BLaER1 (cell line): ENCODE measurements at regions not wholly inside any gene's neighbourhood (a gene's known extent, or its start where the extent isn't known, plus 50 kb on each side); places are given as distances from the start of the nearest gene placed in this dataset.

Experiments
- H3K27ac ChIP-seq: shearing (Covaris generic); formaldehyde crosslinking; 2 replicates; pipeline ENCODE4 v1.8.1; 2022
- H3K27me3 ChIP-seq: shearing (Covaris generic); formaldehyde crosslinking; 2 replicates; pipeline ENCODE4 v1.8.1; 2022
- H3K36me3 ChIP-seq: shearing (Covaris generic); formaldehyde crosslinking; 2 replicates; pipeline ENCODE4 v1.8.1; 2022
- H3K4me1 ChIP-seq: shearing (Covaris generic); formaldehyde crosslinking; 2 replicates; pipeline ENCODE4 v1.8.1; 2022
- H3K4me2 ChIP-seq: shearing (Covaris generic); formaldehyde crosslinking; 2 replicates; pipeline ENCODE4 v1.8.1; 2022
- H3K4me3 ChIP-seq: shearing (Covaris generic); formaldehyde crosslinking; 2 replicates; pipeline ENCODE4 v1.8.1; 2022
- H3K9ac ChIP-seq: shearing (Covaris generic); formaldehyde crosslinking; 2 replicates; pipeline ENCODE4 v1.8.1; 2022
- H3K9me3 ChIP-seq: shearing (Covaris generic); formaldehyde crosslinking; 2 replicates; pipeline ENCODE4 v1.8.1; 2022
- H4K20me1 ChIP-seq: shearing (Covaris generic); formaldehyde crosslinking; 2 replicates; pipeline ENCODE4 v1.8.1; 2022
- Cebpa-rat ChIP-seq: shearing (Covaris generic); IDR thresholded peaks from 2 replicates; pipeline ENCODE4 v1.8.1; 2022

DNA sequence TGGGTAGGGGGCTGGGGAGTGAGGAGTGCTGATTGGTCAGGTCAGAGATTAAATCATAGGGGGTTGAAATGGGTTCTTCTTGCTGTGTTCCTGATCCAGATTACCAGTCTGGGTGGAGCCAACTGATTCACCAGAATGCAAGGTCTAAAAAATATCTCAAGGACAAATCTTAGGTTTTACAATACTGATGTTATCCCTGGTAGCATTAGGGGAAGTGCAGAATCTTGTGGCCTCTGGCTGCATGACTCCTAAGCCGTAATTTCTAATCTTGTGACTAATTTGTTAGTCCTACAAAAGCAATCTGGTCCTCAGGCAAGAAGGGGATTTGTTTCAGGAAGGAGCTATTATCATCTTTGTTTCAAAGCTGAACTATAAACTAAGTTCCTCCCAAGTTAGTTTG lies 289.2 kb upstream of the KYNU start:
- TF ChIP-seq Cebpa-rat = no peak
- H3K4me2 ChIP-seq = no peak overlapping the region

GRCh38 chr2:142586693-142587580 lies 290.5 kb upstream of the KYNU start:
- H3K9me3 ChIP-seq = no peaks in the 10 kb centered on the region
- no peaks in the 10 kb centered on the region for H4K20me1 ChIP-seq
- 0 out of 2 replicates have a peak, but pooled peaks have one; percentile 43 for TF ChIP-seq Cebpa-rat
- no peak overlapping the region for H3K9ac ChIP-seq
- no peaks in the 10 kb centered on the region for H3K36me3 ChIP-seq
- no peak overlapping the region; the same call in 1 of the 2 replicates for H3K4me2 ChIP-seq
- peaks cover 4% of the 10 kb centered on the region; the same call in 1 of the 2 replicates for H3K4me1 ChIP-seq
- H3K27ac ChIP-seq = 0 out of 2 replicates have a peak overlapping the region, but pooled peaks have one; percentile 30
- no peaks in the 10 kb centered on the region for H3K27me3 ChIP-seq
- no peak overlapping the region for H3K4me3 ChIP-seq

More for the DNA sequence above, 289.2 kb upstream of the KYNU start:
- Histone ChIP-seq H3K9me3 (no peaks in the 10 kb centered on the region), H3K36me3 (no peaks in the 10 kb centered on the region), H4K20me1 (no peaks in the 10 kb centered on the region), H3K4me1 (peaks cover 4% of the 10 kb centered on the region; the same call in 1 of the 2 replicates), H3K27me3 (no peaks in the 10 kb centered on the region), H3K4me3 (no peak overlapping the region), H3K9ac (no peak overlapping the region), H3K27ac (no peak overlapping the region)

GRCh38 chr2:142585785-142586184 lies 291.7 kb upstream of the KYNU start:
- Histone ChIP-seq H4K20me1 (no peaks in the 10 kb centered on the region), H3K9ac (no peak overlapping the region), H3K4me3 (no peak overlapping the region), H3K4me2 (no peak overlapping the region), H3K27me3 (no peaks in the 10 kb centered on the region), H3K36me3 (no peaks in the 10 kb centered on the region), H3K4me1 (peaks cover 4% of the 10 kb centered on the region; the same call in 1 of the 2 replicates), H3K9me3 (no peaks in the 10 kb centered on the region), H3K27ac (no peak overlapping the region)
- no peak for TF ChIP-seq Cebpa-rat

- TF ChIP-seq Cebpa-rat = no peak
- H3K9me3 ChIP-seq = no peaks in the 10 kb centered on the region
- H3K9ac ChIP-seq = no peak overlapping the region
- H3K4me3 ChIP-seq = no peak overlapping the region
- no peak overlapping the region for H3K27ac ChIP-seq
- no peaks in the 10 kb centered on the region for H3K36me3 ChIP-seq
- no peaks in the 10 kb centered on the region for H4K20me1 ChIP-seq
- peaks cover 4% of the 10 kb centered on the region; the same call in 1 of the 2 replicates for H3K4me1 ChIP-seq
- no peak overlapping the region for H3K4me2 ChIP-seq
- H3K27me3 ChIP-seq = no peaks in the 10 kb centered on the region
Observed at GRCh38 chr2:142582317-142582716, 295.1 kb upstream of the KYNU start.

GRCh38 chr2:142581491-142581890 lies 296.0 kb upstream of the KYNU start:
- no peaks in the 10 kb centered on the region for H4K20me1 ChIP-seq

GRCh38 chr2:142580691-142581090 lies 296.8 kb upstream of the KYNU start:
- TF ChIP-seq Cebpa-rat = no peak
- no peaks in the 10 kb centered on the region for H3K4me1 ChIP-seq
- no peaks in the 10 kb centered on the region for H3K27me3 ChIP-seq
- no peak overlapping the region for H3K27ac ChIP-seq
- H3K4me2 ChIP-seq = no peak overlapping the region
- no peaks in the 10 kb centered on the region for H3K9me3 ChIP-seq
- no peak overlapping the region for H3K4me3 ChIP-seq
- no peak overlapping the region for H3K9ac ChIP-seq
- H3K36me3 ChIP-seq = no peaks in the 10 kb centered on the region
- H4K20me1 ChIP-seq = no peaks in the 10 kb centered on the region

More at GRCh38 chr2:142581491-142581890, 296.0 kb upstream of the KYNU start:
- TF ChIP-seq Cebpa-rat = no peak
- Histone ChIP-seq H3K4me2 (no peak overlapping the region), H3K4me1 (no peaks in the 10 kb centered on the region), H3K36me3 (no peaks in the 10 kb centered on the region), H3K4me3 (no peak overlapping the region), H3K27ac (no peak overlapping the region), H3K9ac (no peak overlapping the region), H3K9me3 (no peaks in the 10 kb centered on the region), H3K27me3 (no peaks in the 10 kb centered on the region)

GRCh38 chr2:142575561-142575960 lies 301.9 kb upstream of the KYNU start:
- no peak overlapping the region for H3K27ac ChIP-seq
- H4K20me1 ChIP-seq = no peaks in the 10 kb centered on the region
- TF ChIP-seq Cebpa-rat = no peak
- no peaks in the 10 kb centered on the region for H3K9me3 ChIP-seq
- no peaks in the 10 kb centered on the region for H3K27me3 ChIP-seq
- no peaks in the 10 kb centered on the region for H3K36me3 ChIP-seq
- no peak overlapping the region for H3K4me2 ChIP-seq
- H3K4me3 ChIP-seq = no peak overlapping the region
- H3K4me1 ChIP-seq = no peaks in the 10 kb centered on the region
- H3K9ac ChIP-seq = no peak overlapping the region

- Histone ChIP-seq H3K36me3 (no peaks in the 10 kb centered on the region), H3K9me3 (no peaks in the 10 kb centered on the region), H3K27me3 (no peaks in the 10 kb centered on the region), H4K20me1 (no peaks in the 10 kb centered on the region), H3K4me3 (no peak overlapping the region), H3K27ac (no peak overlapping the region), H3K4me2 (no peak overlapping the region), H3K4me1 (no peaks in the 10 kb centered on the region), H3K9ac (no peak overlapping the region)
- TF ChIP-seq Cebpa-rat = no peak
Observed at GRCh38 chr2:142574388-142574787, 303.1 kb upstream of the KYNU start.

DNA sequence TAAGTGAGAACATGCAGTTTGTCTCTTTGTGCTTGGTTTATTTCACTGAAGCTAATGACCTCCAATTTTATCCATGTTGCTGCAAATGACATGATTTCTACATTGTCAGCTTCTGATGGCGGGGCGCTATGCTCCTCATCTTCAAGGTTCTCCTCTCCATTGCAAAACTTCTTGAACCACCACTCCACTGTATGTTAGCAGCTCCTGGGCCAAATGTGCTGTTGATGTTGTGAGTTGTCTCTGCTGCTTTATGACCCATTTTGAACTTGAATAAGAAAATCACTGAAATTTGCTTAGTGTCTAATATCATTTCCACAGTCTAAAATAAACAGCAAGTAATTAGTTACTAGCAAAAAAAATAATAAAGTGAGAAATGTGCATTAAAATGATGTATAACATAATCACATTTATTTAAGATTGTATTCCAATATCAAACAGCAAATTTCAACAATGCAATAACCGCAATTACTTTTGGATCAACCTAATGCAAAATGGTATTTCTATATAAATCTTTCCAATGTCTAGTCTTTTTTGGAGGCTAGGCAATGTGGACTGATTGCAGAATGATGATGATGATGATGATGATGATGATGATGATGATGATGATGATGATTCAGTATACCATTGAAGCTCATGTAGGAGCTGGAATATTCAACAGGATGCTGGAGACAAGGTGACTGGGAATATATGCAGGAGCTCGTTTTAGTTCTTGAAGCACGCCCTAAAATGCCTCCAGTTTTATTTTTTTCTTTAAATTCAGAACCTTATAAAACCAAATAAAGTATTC lies 304.9 kb upstream of the KYNU start:
- no peak overlapping the region for H3K27ac ChIP-seq
- no peaks in the 10 kb centered on the region for H3K36me3 ChIP-seq
- H3K4me2 ChIP-seq = no peak overlapping the region
- TF ChIP-seq Cebpa-rat = no peak
- H3K4me3 ChIP-seq = no peak overlapping the region
- H4K20me1 ChIP-seq = no peaks in the 10 kb centered on the region
- no peak overlapping the region for H3K9ac ChIP-seq
- H3K4me1 ChIP-seq = no peaks in the 10 kb centered on the region
- no peaks in the 10 kb centered on the region for H3K27me3 ChIP-seq
- no peaks in the 10 kb centered on the region for H3K9me3 ChIP-seq

- no peak overlapping the region for H3K9ac ChIP-seq
- no peak overlapping the region for H3K4me2 ChIP-seq
- no peaks in the 10 kb centered on the region for H4K20me1 ChIP-seq
- no peaks in the 10 kb centered on the region for H3K9me3 ChIP-seq
- no peak for TF ChIP-seq Cebpa-rat
- no peak overlapping the region for H3K27ac ChIP-seq
- H3K4me1 ChIP-seq = no peaks in the 10 kb centered on the region
- H3K4me3 ChIP-seq = no peak overlapping the region
- no peaks in the 10 kb centered on the region for H3K36me3 ChIP-seq
- H3K27me3 ChIP-seq = no peaks in the 10 kb centered on the region
Observed at GRCh38 chr2:142571934-142572333, 305.5 kb upstream of the KYNU start.
